Stimulated activated CD4-positive, alpha-beta T cell treated with anti-CD3 and anti-CD28 coated beads, Interleukin-1b, Interleukin-23, amount 100 ng/mL, for 1 hour (primary cell): ENCODE measurements at regions not wholly inside any gene's neighbourhood (a gene's known extent, or its start where the extent isn't known, plus 50 kb on each side); places are given as distances from the start of the nearest gene placed in this dataset.
"Not testable (repeated sequence)": the region's sequence is repeated elsewhere in the genome, so short reads cannot be mapped to it uniquely, and the experiment has no call there.

ENCODE experiments used
- DNase-seq, 2 donors: peaks; one replicate each; pipeline ENCODE4 v3.0.0-alpha.2; 2020; ENCODE audit warnings: low read depth in 2 of 2

DNA sequence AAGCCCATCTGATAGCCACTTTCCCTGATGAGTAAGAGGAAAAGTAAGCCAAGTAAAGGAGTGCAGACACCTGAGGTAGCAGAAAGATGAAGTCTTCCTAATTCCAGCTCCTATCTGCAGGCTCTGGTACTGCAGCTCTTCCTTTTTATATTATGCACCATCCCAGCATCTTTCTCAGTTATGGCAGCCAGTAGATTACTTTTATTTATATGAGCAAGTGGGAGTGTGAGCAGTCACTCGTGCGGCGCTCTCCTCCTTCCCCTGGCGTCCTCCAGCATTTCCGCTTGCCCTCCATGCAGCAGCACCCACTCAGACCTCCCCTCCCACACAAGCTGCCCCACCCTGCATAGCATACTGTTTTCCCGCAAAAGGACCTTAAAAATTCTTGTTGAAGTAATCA is 465.9 kb upstream of the DPPA4 start:
- DNase-seq: no peak

DNA sequence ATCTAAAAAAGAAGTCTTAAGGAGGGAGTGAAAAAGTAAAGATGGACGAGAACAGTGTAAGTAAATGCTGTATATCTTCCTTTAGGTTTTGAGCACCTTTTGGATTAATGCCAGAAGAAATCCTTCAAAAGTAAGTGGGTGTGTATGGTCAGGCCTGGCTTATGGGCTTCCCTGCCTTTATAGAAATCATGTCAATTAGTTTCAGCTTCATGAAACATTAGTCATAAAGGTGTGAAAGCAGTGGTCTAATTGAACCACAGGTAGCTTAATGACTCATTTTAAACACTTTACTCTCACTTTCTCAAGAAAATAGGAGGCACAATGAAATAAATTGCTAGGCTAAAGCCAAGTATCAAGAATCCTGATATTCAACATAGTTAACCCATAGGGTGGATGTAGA is 467.4 kb upstream of the DPPA4 start:
- DNase-seq: no peak

DNA sequence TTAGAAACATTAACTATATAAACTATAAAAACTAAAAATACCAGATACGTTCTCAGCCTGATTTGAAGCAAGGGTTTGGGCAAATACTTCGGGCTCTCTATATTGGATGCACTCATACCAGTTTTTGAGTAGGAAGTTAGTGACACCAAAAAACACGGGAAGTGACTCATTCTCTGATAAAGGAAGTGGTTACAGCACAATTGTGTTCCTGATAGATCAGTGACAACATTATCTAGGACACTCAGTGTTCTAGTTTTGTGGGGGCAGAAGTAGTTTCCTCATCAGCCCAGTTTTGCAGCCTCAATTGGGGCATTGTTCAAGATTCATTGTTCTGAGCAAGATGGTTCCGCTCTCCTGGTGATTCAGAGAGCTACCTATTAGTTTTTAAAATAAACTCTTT is 469.6 kb upstream of the DPPA4 start:
- DNase-seq: peak in 1 of 2 donors; percentile 7

DNA sequence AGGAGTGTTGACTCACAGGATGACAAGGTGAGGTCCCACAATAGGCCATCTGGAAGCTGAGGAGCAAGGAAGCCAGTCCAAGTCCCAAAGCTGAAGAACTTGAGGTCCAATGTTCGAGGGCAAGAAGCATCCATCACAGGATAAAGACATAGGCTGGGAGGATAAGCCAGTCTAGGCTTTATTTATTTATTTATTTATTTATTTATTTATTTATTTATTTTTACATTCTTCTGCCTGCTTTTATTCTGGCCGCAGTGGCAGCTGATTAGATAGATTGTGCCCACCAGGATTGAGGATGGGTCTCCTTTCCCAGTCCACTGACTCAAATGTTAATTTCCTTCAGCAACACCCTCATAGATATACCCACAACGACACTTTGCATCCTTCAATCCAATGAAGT is 472.2 kb upstream of the DPPA4 start:
- no peak for DNase-seq

DNA sequence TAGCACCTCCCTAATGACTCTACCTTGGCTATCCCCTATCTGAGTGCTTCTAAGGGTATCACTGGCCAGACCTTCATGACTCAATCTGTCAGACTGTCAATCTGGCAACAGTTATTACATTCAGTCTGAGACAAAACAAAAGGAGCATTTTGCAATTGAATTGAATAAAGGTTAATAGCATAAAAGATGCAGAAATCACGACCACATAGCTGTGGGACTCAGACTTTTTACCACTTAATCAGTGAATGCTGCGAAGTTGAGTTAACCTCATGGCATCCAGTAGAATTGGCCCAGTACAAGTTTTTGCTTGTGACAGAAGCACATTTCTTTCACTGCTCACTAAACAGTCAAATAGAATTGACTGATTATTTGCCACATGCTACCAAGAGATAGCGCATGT is 480.7 kb upstream of the DPPA4 start:
- no peak for DNase-seq

DNA sequence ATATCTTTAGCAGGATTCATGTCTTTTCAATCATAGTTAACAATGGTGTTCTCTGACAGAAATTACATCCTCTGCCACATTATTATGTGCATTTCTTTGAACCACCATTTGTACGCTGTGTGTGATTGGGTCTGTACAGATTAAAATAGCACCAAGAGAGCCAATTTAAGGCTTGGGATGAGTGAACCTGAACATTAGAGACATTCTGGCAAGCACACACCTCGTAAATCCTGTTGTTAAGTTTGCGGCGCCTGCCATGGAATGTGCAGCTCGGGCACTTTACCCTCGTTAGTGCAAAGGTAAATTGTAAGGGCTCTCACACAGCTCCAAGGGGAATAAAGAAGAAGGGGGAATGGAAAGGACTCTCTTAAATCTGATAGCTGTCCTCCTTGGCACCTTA is 482.4 kb upstream of the DPPA4 start:
- no peak for DNase-seq

DNA sequence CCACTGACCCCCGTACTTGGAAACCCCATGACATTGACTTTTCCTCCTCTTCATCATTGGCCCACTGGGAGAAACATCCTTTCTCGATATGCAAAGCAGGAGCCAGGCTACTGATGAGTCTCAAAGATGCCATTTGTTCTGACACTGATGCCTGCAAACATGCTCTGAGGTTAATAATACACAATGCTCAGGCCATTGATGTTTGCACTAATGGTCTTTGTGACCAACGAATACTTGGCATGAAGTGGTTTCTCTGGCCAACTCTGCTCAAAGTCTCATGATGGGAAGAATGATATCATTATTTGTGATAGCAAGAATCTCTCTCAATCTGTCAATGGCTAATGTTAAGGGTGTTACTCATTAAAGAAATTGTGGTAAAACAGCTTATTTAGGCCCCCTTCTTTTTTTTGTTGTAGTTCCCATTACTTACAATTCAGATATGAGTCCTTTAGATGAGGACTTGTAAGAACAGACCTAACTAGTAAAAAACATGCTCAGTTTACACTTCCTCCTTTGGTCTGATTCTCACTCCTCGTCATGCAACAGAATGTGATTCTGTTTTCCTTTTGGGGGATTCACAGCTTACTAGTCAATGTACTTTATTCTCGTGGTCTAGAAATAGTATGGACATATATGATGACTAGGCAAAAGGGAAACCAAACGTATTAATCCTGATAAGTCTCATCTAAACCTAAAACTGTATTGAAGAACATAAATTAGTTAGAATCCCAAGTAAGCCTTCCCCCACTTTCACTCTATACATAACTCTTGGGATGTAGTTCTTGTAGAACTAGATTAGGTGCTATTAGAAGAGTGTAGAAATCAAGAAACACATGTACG is 488.8 kb upstream of the DPPA4 start:
- no peak for DNase-seq

DNA sequence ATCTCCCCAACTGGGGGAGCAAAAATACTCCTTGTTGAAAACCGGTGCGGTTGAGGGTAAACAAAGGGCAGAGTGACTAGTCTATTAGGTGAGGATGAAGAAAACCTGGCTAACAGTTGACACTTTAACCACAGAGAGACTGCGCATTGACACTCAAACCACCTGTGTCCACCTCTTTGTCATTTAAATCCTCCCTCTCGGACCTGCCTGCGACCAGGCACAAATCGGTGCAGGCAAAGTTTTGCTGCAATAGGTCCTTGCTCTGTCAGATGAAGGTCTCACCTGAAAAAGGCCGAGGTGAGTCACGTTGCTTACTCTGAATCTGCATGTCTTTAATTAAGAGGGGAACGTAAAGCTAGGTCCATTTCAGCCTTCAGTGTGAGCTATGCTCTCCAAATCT is 494.1 kb upstream of the DPPA4 start:
- DNase-seq: no peak

DNA sequence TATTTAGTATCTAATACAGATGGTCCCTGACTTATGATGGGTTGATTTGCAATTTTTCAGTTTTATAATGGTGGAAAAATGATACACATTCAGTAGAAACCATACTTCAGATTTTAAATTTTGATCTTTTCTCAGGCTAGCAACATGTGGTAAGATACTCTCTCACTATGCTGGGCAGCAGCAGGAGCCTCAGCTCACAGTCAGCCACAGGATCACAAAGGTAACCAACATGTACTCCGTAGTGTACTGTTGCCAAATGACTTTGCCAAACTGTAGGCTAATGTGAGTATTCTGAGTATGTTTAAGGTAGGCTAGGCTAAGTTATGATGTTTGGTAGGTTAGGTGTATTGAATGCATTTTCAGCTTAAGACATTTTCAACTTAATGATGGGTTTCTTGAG is 498.6 kb upstream of the DPPA4 start:
- no peak for DNase-seq

DNA sequence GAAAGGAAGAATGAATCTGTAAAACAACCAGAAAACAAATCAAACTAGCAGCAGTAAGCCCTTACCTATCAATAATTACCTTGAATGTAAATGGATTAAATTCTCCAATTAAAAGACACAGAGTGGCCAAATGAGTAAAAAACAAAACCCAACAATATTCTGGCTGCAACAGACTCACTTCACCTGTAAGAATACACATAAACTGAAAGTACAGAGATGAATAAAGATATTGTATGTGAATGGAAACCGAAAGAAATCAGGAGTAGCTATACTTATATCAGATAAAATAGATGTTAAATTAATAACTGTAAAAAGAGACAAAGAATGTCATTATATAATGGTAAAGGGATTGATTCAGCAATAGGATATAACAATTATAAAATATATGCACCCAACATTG is 514.5 kb upstream of the DPPA4 start:
- no peak for DNase-seq

DNA sequence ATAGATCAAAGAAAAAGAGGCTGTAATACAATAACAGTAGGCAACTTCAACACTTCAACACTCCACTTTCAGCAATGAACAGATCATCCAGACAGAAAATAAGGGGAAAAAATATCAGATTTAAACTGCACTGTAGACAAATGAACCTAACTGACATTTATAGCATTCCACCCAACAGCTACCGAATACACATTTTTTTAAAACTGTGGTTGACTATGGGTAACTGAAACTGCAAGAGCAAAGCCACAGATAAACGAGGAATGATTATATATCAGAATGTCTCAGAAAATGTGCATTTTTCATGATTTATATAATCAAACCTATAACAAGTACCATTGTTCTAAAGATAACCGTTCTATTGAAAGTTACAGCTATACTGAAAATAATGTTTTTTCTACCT is 514.9 kb upstream of the DPPA4 start:
- no peak for DNase-seq

DNA sequence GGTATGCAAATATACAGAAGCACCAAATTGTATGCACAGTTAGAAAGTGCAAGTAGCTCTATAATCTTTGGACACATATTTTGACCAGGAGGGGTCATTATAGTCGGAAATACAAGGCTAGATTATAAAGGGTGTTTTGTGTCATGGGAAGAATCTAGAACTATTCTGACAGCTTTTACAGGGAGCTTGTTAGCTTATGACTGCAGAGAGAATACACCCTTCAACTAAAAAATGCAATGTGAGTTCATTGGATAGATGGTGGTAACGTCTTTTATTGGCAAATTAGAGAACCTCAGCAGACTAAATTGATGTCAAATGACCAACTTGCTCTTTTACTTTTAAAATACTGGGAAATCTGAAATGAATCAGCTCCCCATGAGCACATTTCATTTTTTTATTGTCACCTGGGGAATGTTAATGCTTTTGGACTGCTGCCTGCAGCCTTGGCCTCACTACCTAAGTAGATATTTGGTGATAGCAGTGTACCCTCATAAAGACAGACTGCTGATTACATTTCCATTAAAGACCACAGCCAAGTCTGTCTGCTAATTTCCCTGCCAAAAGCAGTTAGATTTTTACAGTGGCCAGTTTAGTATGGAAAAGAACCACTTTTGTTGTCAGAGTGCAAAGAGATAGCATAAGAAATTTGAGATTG is 515.9 kb upstream of the DPPA4 start:
- DNase-seq: no peak

DNA sequence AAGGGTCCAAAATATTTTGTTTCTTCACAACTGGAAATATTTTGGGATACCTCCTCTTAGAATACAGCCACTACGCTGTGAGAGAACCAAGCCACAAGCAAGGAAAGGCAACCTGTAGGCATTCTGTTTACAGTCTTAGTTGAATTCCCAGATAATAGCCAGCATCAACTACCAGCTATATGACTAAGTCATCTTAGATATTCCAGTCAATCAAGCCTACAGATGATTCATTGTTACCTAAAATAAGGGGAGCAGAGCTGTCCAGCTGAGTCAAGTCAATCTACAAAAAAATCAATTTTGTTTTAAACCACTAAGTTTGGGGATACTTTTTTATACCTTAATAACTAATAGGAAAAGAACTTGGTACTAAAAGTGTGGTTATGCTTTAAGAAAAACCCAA is 526.4 kb upstream of the DPPA4 start:
- DNase-seq: no peak

DNA sequence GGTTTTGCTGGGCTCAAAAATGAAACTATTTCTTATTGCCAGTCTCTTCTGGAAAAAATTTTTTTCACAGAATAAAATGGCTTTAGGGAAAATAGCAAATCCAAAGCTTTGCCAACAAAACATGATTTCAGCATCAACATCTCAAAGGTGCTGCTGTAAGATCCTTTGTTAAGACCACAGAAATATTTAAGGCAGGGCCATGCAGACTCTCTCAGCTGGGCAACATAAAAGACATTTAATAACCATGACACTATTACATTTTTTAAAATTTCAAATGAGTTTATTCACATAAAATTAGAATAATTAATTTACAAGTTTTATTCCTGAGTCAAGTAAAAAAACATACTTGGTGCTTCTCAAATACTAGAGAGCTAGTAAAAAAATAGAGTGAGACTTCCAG is 527.1 kb upstream of the DPPA4 start:
- DNase-seq: no peak

DNA sequence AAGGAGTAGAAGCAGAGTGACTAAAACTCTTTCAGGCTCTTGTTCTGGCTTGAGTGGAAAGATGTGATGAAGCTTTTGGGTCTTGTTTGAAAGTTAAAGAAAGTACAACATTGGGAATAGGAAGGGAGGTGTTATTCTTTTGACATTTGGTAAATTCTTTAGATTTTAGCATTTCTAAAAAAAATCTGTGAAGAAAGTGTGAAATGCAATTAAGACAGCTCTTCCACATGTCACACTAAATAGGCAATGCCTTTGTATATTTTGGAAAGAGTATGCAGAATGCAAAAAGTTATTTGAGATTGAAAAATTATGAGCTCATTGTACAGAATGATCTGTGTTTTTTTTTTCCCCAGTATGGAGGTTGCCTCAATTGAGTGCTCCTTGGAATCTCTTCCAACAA is 532.2 kb upstream of the DPPA4 start:
- DNase-seq: no peak

DNA sequence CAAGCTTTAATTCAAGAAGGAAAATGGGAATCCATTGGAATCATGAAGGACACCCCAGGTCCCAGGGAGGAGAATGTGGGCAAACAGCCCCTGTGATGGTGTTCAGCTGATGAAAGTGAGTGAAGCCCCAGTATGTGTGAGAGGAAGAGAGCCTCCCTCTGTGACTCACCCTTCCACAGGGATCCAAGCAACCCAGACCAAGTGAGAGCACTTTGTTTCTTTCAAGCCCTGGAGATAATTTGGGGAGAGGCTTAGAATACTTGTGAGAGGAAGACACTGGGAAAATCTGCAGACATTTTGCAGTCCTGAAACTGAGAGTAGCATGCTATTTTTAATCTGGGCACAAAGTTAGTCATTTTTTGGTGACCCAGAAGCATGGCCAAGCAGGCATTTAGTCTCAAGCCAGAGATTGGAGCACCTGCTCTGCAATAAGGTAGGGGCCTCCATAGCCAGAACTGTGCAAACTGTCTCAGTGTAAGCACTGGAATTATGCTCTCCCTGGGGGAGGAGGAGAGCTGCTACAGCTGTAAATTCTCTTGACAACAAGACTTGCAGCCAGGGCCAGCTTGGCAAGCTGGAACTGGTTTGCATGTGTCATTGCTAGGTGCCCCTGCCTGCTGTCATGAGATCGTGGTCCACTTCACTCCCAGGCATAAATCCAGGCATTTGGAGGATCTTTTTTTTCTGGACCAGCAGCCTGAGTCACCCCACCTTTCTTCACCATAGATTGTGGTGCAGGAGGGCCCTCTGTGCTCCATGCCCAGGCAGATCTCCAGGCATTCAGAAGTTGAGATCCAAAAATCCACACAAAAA is 537.8 kb upstream of the DPPA4 start:
- no peak for DNase-seq

DNA sequence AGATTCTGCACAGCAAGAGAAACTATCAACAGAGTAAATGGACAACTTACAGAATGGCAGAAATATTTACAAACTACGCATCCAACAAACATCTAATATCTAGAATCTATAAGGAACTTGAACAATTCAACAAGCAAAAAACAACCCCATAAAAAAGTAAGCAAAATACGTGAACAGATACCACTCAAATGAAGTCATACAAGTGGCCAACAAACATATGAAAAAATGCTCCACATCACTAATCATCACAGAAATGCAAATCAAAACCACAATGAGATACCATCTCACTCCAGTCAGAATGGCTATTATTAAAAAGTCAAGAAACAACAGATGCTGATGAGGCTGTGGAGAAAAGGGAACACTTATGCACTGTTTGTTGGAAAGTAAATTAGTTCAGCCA is 540.3 kb upstream of the DPPA4 start:
- not testable (repeated sequence) for DNase-seq

DNA sequence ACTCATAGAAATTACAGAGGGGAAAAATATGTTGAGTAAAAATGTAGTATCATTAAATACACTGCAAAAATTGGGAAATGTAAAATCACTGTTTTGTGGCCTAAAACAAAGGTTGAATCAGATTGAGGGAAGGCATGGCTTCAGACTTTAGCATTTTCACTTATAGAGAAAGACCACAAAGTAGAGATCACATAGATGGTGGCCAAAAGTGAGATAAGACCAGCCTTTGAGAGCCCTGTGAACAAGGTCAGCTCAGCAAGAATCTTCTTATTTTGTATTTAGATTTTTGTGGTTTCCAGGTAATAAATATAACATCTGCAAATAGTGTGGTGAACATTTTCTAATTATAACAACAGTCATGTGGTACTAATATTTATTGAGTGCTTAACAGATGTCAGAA is 544.8 kb upstream of the DPPA4 start:
- no peak for DNase-seq

DNA sequence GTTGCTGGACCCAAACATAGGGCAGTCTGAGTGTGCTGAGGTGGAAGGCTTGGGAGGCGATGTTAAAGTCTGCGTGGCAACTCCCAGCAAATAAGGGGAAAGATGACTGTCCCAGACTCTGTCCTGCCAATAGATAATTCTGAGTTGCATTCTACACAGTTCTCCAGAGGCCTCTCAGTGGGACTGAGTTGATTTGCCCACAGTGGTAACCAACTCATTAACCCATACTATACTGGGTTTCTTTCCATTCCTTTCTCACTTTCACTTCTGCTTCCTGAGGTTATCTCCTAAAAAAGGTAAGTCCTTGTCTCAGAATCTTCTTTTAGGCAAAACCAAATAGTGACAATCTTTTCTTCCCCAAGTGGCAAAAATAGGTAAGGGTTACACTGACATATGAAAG is 549.9 kb upstream of the DPPA4 start:
- DNase-seq: no peak

DNA sequence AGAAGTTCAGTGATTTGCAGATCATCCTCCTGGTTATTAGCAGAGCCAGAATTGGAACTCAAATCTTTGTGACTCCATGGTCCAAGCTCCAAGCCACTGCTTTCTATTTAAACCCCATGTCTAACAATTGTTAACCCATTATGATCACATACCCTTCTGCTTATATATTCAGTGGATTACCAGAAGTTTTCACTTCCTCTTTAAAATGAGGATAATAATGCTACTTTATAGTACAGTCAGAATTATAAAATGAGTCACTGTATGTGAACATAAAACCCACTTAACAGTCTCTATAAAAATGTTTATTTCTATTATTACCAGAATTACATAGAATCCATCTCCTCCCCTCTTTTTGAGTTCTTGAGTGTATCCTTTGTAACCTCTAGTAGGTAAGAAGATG is 550.7 kb upstream of the DPPA4 start:
- no peak for DNase-seq

DNA sequence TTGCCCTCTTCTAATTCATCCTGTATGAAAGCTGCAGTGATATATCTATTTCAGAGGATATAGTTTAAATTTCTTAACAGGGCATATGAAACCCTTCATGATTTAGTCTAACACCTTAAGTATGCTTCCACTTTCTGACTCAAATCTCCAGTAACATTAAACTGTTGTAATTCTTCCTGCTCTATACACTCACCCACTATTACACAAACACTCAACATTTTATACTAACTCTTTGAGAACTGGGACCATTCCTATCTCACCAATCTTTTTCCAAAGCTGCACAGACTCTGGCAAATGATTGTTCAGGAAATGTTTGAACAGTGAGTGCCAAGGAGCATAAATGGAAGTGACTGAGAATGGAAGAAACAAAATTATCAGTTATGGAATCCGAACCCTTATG is 560.4 kb upstream of the DPPA4 start:
- DNase-seq: no peak

DNA sequence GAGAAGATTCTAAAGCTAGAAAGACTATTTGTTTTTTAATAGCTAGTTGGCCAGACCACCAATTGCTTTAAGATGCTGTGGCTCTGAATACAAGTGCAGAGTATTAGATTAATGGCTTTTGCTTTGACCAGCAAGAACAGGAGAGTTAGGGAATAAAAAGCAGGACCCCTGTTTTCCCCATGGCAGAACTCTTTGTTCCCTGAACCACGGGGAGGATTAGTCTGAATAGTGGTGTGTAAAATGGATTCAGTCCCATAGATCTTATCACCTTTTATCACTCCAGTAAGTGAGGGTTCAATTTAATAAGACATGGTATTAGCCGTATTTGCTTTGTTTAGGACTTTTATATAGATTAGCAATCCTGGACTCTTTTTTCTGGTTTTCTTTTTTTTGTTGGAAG is 562.6 kb upstream of the DPPA4 start:
- DNase-seq: no peak

DNA sequence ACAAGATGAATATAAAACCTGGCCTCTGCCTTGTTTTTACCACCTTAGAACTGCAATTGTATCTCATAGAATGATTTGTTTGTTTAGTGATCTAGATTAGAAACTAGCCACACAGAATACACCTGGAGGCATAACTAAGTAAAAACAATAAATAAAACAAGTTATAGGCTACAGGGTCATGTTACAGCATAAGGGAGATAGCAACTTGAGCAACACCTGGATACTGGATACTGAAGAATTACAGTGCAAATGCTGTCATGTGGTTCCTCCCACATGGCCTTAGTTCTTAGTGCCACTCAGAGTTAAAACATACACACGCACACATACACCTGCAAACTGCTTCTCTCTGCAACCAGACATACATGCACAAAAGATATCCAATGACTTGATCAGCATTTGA is 563.4 kb upstream of the DPPA4 start:
- no peak for DNase-seq
